ENCODE measurements at regions not wholly inside any gene's neighbourhood (a gene's known extent, or its start where the extent isn't known, plus 50 kb on each side); places are given as distances from the start of the nearest gene placed in this dataset.
"Not testable (repeated sequence)": the region's sequence is repeated elsewhere in the genome, so short reads cannot be mapped to it uniquely, and the experiment has no call there.

GRCh38 chr1:173300061-173301044 lies 93.2 kb upstream of the TNFSF4 start:
- DNase-seq (ENCODE audit: low read depth), result no peak

GRCh38 chr1:173301507-173301906 lies 94.4 kb upstream of the TNFSF4 start:
- no peak for DNase-seq (ENCODE audit: low read depth)

GRCh38 chr1:173302366-173302765 lies 95.2 kb upstream of the TNFSF4 start:
- DNase-seq (ENCODE audit: low read depth), result no peak

GRCh38 chr1:173302890-173303829 lies 96.0 kb upstream of the TNFSF4 start:
- no peak for DNase-seq (ENCODE audit: low read depth)

- no peak for DNase-seq (ENCODE audit: low read depth)
Measured at GRCh38 chr1:173303984-173304383, 96.9 kb upstream of the TNFSF4 start.

GRCh38 chr1:173304529-173305227 lies 97.5 kb upstream of the TNFSF4 start:
- no peak for DNase-seq (ENCODE audit: low read depth)

- DNase-seq (ENCODE audit: low read depth), result no peak
Measured at GRCh38 chr1:173307845-173308244, 100.7 kb upstream of the TNFSF4 start.

- DNase-seq (ENCODE audit: low read depth), result no peak
Measured at GRCh38 chr1:173314656-173315055, 107.5 kb upstream of the TNFSF4 start.

GRCh38 chr1:173315296-173315695 lies 108.2 kb upstream of the TNFSF4 start:
- DNase-seq (ENCODE audit: low read depth), result no peak

- DNase-seq (ENCODE audit: low read depth), result no peak
Measured at GRCh38 chr1:173318788-173319187, 111.7 kb upstream of the TNFSF4 start.

GRCh38 chr1:173324352-173324751 lies 117.2 kb upstream of the TNFSF4 start:
- not testable (repeated sequence) for DNase-seq (ENCODE audit: low read depth)

GRCh38 chr1:173327987-173328386 lies 120.9 kb upstream of the TNFSF4 start:
- DNase-seq (ENCODE audit: low read depth), result not testable (repeated sequence)

GRCh38 chr1:173328961-173329360 lies 121.8 kb upstream of the TNFSF4 start:
- no peak for DNase-seq (ENCODE audit: low read depth)

GRCh38 chr1:173329726-173330125 lies 122.6 kb upstream of the TNFSF4 start:
- DNase-seq (ENCODE audit: low read depth), result no peak

GRCh38 chr1:173330149-173330951 lies 123.2 kb upstream of the TNFSF4 start:
- no peak for DNase-seq (ENCODE audit: low read depth)

- DNase-seq (ENCODE audit: low read depth), result not testable (repeated sequence)
Measured at GRCh38 chr1:173330952-173331548, 123.9 kb upstream of the TNFSF4 start.

- no peak for DNase-seq (ENCODE audit: low read depth)
Measured at GRCh38 chr1:173332026-173332425, 124.9 kb upstream of the TNFSF4 start.

GRCh38 chr1:173333581-173333980 lies 126.5 kb upstream of the TNFSF4 start:
- DNase-seq (ENCODE audit: low read depth), result no peak

GRCh38 chr1:173337126-173337525 lies 130.0 kb upstream of the TNFSF4 start:
- DNase-seq (ENCODE audit: low read depth), result no peak

- DNase-seq (ENCODE audit: low read depth), result no peak
Measured at GRCh38 chr1:173341307-173341706, 134.2 kb upstream of the TNFSF4 start.

GRCh38 chr1:173341971-173342370 lies 134.8 kb upstream of the TNFSF4 start:
- no peak for DNase-seq (ENCODE audit: low read depth)

Measured in T follicular helper cell (primary cell).